Astrocyte of the spinal cord (primary cell): ENCODE measurements at regions not wholly inside any gene's neighbourhood (a gene's known extent, or its start where the extent isn't known, plus 50 kb on each side); places are given as distances from the start of the nearest gene placed in this dataset.

Source experiments
- DNase-seq: peaks from one replicate; pipeline ENCODE4 v3.0.0; 2011; ENCODE audit warnings: low read depth, low spot score
- H3K4me3 ChIP-seq: 2 replicates; pipeline ENCODE4 v1.5.1; 2011; ENCODE audit warnings: low read depth, mild to moderate bottlenecking, low read length, moderate library complexity
- CTCF ChIP-seq: IDR thresholded peaks from 2 replicates; pipeline ENCODE4 v1.5.1; 2012; ENCODE audit warnings: low read depth, mild to moderate bottlenecking, low read length, inconsistent platforms
- in situ Hi-C: cut with HindIII; loops from 2 replicates; pipeline ENCODE4 v1.10.0; 2017; ENCODE audit warnings: low sequenced_read_pairs

GRCh38 chr6:98274691-98275090 is 559.7 kb upstream of the POU3F2 start:
- DNase-seq, result no peak
- no peak for TF ChIP-seq CTCF
- in situ Hi-C loops, result no loop called here
- H3K4me3 ChIP-seq, result no peak overlapping the region

- no peak for DNase-seq
- H3K4me3 ChIP-seq, result no peak overlapping the region
- in situ Hi-C loops, result no loop called here
- no peak for TF ChIP-seq CTCF
These were observed 553.9 kb upstream of the POU3F2 start for GRCh38 chr6:98280492-98280891.

- DNase-seq, result no peak
- H3K4me3 ChIP-seq, result no peak overlapping the region
- in situ Hi-C loops, result no loop called here
- TF ChIP-seq CTCF, result no peak
These were observed 547.8 kb upstream of the POU3F2 start for GRCh38 chr6:98286620-98287019.

GRCh38 chr6:98287876-98288275 is 546.5 kb upstream of the POU3F2 start:
- no peak overlapping the region for H3K4me3 ChIP-seq
- in situ Hi-C loops, result no loop called here
- DNase-seq, result no peak
- TF ChIP-seq CTCF, result no peak

GRCh38 chr6:98292810-98293209 is 541.6 kb upstream of the POU3F2 start:
- H3K4me3 ChIP-seq, result no peak overlapping the region
- in situ Hi-C loops, result no loop called here
- no peak for DNase-seq
- TF ChIP-seq CTCF, result no peak

GRCh38 chr6:98295515-98296175 is 538.7 kb upstream of the POU3F2 start:
- in situ Hi-C loops, result no loop called here
- H3K4me3 ChIP-seq, result no peak overlapping the region
- no peak for DNase-seq
- no peak for TF ChIP-seq CTCF
